Stimulated activated CD4-positive, alpha-beta T cell treated with anti-CD3 and anti-CD28 coated beads, Interleukin-12 subunit alpha, Interleukin-12 subunit beta, amount 100 ng/mL, for 48 hours (primary cell): ENCODE measurements at regions not wholly inside any gene's neighbourhood (a gene's known extent, or its start where the extent isn't known, plus 50 kb on each side); places are given as distances from the start of the nearest gene placed in this dataset.

ENCODE experiments used
- DNase-seq, 3 donors: peaks; one replicate each; pipeline ENCODE4 v3.0.0-alpha.2; 2020; ENCODE audit warnings: low read depth in 2 of 3, low spot score in 1 of 3

DNA sequence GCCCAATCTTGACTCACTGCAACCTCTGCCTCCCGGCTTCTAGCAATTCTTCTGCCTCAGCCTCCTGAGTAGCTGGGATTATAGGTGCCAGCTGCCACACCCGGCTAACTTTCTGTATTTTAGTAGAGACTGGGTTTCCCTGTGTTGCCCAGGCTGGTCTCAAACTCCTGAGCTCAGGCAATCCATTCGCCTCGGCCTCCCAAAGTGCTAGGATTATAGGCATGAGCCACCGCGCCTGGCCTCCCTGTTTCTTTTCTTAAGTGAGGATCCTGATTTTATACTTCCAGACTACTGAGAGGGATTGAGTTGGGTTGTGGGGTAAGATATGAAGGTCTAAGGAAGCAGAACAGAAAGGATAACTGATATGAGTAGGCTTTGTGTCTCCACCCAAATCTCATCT lies 106.8 kb downstream of the CNTN3 start:
- DNase-seq: no peak

DNA sequence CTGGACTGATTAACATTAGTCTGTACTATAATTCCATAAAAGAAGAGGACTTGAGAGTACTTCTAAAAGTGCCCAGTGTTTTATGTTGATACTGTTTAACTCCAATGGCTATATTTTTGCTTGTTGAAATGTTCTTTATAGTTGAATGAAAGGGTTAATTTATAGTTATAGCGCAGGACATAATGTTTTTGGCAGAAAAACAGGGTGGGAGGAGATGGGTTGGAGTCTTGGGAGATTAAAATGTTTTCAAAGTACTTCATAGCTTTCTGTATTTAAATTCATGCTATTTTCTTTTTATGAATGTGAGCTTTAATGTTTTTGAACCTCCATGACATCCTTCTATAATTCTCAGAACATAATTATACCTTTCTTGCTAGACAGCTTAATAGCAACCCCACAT lies 108.2 kb downstream of the CNTN3 start:
- no peak for DNase-seq

DNA sequence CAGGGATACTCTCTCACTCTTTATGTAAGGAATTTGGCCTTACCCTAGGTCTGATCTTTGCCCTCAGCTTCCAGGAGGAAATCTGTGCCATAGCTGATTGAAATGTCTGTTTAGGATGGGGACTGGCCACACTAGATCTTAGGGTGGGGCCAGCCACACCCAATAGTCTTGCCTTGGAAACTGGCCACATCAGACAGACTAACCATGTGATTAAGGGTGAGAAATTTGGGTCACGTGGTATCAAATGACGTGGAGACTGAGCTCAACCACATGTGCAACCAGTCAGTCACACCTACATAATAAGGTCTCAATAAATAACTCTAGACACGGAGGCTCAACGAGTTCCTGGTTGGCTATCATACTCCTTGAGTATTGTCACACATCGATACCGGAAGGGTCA lies 113.5 kb downstream of the CNTN3 start:
- no peak for DNase-seq

DNA sequence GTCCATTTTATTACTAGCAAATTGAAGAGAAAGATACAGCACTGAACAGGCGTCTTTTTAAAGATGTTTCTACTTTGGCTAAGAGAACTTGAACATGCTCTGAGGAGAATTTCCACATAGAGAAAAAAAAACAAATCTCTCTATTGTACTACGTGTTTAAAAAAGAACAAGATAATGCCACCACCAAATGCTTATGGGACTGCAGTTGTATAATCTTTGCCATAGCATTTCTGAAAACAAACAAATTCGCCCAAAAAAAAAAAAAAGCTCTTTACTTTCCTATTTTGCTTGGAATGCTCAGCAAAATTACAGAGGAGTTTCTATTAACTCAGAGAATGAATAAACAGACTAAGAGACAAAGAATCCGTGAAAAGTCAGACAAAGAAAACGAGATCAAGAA lies 114.2 kb downstream of the CNTN3 start:
- DNase-seq: no peak

DNA sequence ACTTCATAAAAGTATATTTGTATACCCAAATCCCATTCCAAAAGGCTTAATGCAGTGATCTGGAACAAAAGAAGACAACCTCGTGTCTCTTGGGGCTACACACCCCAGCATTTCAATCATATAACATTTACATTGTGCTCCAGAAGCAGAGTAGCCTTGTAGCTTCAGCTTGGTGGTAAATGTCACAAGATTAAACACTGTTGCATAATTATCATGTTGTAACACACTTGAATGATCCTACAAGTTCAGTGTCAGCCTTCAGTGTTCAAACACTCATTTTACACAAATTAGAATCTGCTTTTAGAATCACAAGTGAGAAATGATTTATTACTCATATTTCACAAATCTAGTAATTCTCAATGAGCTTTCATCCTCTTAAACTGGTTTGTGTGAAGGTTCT lies 122.6 kb downstream of the CNTN3 start:
- DNase-seq: no peak

DNA sequence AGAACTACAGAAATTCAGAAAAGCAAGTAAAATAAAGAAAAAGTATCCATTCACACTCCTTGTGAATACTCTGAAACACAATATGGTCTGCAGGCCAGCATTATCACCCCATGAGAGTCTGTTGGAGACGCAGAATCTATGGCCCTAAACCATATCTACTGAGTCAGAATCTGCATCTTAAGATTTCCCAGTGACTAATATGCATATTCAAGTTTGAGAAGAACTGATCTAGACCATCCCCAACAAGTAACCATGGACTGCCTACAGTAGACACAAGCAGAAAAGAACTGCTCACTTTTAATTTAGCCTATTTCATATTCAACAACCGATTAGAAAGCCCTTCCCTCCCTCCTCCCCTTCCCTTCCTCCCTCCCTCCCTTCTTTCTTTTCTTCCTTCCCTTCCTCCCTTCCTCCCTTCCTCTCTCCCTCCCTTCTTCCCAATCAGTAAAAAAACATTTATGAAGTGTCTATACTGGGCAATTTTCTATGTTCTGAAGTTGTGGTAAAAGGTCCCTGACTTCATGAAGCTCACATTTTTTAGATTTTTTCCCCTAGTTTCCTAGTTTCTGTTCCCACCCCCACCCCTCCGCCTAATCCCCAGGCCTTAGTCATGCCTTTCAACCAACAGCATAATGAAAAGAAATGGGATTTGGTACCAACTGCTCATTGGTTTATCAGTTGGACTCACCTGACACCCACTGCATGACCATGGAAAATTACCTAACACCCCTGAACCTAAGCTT lies 125.2 kb downstream of the CNTN3 start:
- no peak for DNase-seq

DNA sequence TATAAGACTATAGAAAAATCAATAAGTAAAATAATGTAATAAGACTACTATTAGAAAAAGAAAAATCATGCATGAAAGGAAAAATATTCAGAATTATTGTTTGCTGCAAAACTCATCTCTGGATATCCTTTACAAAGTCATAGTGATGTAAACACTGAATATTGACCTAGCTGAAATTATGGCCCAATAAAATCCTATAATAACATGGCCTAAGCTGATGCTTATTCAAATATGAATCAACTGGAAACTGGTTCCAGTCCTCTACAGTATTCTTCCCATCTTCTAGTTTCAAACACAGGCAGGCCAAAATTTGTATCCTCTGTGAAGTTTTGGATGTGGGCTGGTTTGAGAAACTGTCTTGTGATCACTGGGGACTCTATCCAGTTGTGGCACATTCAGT lies 134.5 kb downstream of the CNTN3 start:
- DNase-seq: no peak

DNA sequence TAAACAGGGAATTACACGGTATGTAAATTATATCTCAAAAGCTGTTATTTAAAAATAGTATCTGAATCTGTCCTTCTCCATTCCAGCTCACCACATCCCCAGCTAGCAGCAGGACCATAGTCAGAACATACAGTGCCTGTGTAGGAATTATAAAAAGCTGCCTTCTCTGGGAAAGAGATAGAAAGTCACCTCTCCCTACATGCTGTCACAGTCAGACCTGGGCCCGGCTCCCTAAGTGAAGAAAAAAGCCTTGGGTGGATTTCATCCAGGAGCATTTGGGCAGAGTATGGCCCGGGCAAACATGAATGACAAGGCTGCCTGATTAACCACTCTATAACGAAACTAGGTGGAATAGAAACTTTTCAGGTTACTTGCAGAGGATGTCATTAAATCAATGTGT lies 144.1 kb downstream of the CNTN3 start:
- no peak for DNase-seq

DNA sequence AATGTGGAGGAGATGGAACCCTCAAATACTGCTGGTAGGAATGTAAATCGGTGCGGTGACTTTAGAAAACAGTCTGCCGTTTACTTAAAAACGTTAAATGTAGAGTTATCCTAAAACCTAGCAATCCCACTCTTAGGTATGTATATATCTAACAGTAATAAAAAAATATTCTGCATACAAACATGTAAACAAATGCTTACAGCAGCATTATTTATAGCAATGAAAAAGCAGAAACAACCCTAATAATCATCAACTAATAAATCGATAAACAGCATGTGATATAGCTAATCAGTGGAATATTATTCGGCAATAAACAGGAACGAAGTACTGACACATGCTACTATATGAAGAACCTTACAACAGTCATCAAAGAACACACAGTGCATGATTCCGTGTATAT lies 144.7 kb downstream of the CNTN3 start:
- DNase-seq: no peak

DNA sequence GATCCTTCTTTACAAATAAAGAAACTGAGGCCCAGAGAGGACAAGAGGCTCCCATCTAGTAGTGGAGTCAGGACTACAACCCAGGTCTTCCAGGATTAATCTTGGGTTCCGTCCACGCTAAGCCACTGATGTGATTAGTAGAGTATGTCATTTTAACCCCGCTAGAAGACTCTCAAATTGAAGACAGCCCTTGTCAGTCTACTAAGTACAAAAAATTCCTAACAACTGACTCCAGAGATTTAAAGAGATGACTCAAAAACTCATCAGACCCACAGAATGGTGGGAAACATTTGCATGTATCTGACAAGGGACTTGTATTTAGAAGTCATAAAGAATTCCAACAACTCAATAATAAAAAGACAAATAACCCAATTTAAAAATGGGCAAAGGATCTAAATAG lies 145.3 kb downstream of the CNTN3 start:
- no peak for DNase-seq

DNA sequence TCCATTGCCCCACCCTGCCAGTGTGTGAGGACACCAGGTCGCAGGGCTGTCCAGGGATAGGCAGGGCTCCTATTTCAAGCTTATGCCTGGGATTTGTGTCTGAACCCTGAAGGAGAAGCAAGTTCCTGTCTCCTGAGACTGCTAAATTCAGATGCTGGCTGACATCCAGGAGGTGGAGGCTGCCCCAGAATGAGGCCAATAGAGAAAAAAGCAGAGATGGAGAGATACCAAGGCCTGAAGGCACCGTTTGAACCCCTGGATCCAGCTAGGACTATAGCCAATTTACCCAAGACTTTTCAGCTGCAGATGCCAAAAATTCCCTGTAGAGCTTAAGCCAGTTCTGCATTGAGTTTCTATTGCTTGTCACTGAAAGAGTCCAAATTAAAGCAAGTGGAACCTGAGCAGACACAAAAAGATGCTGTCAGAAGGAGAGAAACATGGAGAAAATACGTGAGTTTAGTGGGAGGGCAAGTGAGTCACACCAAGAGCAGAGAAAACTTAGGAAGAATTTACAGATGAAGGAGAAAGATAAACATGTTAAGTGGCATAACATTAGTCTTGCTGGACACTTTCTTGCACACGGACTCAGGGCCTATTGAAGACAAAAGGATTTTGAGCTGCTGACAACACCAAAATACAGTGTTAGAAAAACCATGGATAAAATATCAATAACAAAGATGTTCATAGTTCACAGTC lies 148.6 kb downstream of the CNTN3 start:
- no peak for DNase-seq

DNA sequence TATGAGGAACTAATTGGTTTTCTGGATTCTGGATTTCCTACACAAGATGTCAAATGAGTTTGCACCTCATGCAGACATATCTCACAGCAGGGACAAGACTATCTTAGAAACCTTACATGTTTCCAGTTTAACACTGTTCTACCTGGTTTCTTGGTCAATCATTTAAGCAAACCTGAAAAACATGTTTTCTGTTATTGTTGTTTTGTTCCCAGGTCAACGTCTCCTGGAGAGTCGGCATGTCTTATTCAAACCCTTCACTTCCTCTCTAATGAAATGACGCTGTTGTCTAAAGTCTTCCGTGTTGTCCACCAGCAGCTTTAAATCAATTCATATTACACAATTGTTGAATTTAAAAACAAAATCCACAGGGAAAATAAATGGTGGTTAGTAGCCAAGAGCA lies 150.9 kb downstream of the CNTN3 start:
- DNase-seq: no peak

DNA sequence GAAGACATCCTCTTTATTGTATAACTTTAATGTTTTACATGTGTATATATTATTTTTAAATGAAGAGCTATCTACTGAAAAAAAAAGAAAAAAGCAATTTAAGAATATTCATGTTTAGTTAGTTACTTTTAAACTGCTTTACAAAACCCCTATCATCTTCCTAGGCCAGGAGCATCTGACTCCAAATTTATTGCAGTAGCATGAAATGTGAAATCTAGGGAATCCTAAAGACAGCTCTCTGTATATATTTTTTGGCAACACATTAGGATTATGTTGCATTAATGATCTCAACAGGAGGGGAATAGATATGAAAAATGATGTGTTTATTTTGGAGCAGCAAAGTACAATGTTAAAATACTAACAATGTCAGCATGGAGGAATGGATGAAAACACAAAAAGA lies 158.3 kb downstream of the CNTN3 start:
- DNase-seq: no peak

DNA sequence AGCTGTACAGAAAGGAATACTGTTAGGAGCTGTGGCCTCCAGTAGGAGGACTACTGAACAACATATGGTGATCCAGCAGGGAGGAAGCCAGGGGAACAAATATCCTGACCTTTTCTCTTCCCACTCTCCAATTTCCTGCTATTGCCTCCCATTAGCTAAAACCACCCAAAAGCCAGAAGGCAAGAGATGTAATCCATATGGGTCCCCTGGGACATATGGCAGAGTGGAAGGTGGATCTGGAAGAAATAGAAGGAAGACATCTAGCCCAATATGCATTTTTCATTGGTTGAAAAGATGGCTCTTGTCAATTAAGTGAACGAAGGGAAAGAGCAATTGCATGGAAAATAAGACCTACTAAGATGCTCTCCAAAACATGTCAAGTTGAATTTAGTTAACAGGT lies 167.2 kb downstream of the CNTN3 start:
- no peak for DNase-seq

DNA sequence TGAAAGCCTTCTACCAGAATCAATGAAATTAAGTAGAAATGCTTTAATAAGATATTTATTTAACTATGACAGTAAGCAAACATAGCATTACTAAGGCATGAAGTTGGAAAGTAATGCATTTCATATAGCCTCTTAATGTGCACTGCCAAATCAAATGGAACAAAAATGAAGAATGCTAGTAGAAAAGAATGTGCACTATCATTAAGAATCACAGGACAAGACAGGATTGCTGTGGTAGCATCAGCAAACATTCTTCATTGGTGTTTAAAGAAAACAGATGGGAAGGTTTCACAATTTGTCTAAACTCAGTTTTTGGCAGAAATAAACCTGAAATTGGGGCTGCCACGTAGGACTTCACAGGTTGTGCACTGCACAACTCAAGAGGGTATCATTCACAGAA lies 168.9 kb downstream of the CNTN3 start:
- no peak for DNase-seq

DNA sequence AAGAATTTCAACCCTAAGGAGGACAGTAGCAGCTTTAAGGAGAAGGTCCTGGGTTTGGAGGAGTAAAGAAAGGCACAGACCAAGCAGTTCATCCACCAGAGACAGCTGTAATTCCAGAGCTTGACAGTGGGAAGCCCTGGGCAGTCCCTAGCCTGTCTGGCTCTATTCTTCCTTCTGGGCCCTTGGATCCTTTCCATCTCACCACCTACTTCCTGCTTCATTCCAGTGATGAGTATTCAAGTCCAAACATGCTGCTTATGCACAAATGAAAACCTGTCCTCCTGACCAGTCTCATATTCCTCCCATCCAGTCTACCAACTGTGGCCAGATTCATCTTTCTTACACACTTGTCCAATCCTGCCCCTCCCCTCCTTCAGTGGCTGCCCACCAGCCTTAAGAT lies 171.4 kb downstream of the CNTN3 start:
- no peak for DNase-seq

DNA sequence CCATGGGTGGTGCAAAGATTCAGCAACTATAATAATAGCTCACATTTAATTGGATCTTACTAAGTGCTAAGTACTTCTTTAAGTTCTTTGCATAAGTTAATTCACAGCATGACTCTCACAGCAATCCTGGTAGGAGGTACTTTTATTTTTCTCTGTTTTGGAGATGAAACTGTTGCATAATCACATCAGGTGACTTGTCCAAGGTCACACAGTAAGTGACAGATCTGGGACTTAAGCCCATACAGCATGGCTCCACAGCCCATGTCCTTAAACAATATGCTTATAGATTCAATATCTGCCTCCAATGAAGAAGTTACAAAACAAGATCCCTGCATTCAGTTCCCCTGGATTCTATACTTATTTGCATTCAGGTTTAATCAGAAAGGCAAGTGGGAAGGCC lies 171.8 kb downstream of the CNTN3 start:
- no peak for DNase-seq

DNA sequence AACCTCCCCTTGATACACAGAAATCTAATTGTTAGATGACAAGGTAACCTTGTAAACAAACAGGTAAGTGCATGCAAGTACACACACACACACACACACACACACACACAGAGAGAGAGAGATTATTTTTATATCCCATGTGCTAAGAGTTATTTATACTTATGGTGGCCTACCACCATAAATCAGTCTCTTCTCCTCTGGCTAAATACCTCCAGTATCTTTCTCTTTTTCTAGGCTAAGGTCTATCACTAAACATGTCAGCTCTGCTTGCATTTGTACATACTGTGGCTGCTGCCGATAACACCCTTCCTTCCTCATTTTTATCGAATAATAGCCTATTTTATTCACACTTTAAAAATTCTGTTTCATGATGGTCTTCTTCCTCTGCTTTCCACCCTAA lies 172.4 kb downstream of the CNTN3 start:
- DNase-seq: no peak

DNA sequence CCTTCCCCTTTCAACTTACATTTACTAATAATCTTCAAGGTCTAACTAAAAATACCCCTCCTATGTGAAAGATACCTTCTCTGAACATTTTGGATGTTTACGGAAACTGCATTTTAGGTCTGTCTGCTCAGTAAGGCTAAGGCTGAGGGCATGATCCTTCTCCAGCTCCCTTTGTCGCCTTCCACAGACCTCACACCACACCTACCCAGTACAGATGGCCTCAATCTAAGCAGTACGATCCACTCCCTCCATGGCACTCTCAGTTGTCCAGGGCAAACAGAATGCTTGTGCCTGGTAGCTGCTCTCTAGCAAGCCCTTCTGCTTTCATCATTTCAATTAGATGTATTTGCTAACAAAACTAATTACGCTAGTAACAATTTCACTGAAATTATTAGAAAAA lies 178.3 kb downstream of the CNTN3 start:
- DNase-seq: no peak

DNA sequence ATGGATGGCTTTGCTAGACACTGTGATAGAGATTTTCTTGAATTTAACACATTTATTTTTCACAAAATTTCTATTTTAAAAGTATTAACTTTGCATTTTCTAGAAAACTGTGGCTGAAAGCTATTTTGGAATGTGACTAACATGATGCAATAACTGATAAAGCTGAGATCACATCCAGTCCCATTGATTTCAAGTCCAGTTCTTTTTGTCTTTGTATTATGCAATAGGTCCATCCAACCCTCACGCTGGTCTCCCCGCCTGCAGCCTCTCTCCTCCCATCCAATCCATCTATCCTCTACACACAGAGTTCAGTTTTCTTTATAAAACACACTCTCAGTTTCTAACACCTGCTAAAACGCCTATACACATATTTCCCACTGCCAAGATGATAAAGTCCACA lies 178.8 kb downstream of the CNTN3 start:
- no peak for DNase-seq

DNA sequence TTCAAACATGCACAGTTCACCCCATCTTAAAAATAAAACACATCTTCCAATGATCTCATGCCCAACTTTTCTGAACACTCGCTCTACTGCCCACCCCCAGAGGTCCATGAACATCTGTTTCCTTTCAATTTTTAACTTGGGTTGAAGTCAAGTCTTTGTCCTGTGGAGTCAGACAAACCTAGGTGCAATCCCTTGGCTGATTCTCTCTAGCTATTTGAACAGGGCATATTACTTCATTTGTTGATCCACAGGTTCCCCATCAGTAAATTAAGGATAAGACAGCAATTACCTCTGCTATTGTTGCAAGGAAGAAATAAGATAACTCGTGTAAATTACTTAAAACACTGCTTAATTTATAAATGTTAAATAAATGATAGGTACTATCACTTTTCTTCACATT lies 180.1 kb downstream of the CNTN3 start:
- no peak for DNase-seq

DNA sequence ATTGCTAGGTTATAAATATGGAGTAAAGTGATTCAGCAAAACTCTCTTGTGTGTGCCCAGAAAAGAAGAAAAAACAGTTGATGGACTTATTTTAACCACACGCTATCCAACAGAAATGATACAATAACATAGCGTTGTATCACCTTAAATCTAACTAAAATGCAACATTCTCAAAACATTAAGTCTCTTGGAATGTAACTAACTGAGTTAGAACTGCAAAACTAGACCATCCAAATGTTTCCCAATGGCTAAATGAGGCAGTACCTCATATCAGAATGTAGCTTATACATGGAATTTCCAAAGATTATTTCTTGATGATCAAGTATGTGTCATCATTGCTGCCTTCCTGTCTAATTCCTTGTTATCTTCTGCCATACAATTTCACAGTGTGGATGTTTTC lies 187.9 kb downstream of the CNTN3 start:
- DNase-seq: no peak

DNA sequence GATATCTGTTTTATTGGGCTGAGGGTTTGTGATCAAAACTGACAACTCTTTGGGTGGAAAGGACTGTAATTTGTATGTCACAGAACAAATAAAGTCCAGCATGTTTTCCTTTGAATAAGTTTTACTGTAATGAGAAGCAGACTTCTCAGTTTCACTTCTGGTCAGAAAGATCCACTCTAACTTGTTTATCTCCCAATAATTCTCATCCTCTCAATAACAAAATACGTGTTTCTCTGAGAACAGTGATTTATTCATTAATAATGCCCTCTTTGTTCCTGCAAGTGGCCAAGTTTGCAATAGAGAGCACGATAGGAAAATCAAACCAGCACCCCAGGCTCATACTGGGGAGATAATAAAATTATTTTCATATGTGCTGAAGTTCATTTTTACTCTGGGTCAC lies 190.6 kb downstream of the CNTN3 start:
- DNase-seq: no peak
